ENCODE measurements at regions not wholly inside any gene's neighbourhood (a gene's known extent, or its start where the extent isn't known, plus 50 kb on each side); places are given as distances from the start of the nearest gene placed in this dataset.

DNA sequence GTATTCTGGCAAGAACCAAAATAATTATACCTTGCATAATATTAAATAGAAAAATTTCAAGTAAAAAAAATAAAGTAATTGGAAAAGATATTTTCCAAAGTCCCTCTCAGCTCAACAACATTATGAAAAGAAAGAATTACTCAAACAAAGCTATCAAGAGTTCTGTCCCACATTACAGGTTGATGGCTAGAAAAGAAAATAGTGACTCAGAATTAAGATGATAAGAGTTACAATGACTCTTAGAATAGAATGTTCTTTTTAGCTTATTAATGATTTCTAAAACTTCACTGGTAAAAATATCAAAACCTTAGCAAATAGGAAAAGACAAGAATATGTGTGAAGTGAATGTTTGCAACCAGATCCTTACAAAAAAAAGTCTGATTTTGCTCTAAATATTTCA is 312.5 kb upstream of the PDGFD start:
- no peaks in the 10 kb centered on the region for H3K4me1 ChIP-seq (ENCODE audit: insufficient read depth)
- intact Hi-C loops (cut with DNase I), result no loop called here
- no peaks in the 10 kb centered on the region for H3K9me3 ChIP-seq
- H3K27me3 ChIP-seq, result no peaks in the 10 kb centered on the region
- H3K4me3 ChIP-seq, result no peak overlapping the region
- no peak for TF ChIP-seq POLR2A (IDR thresholded peaks at IDR 0.05)
- TF ChIP-seq, protein P1, sequence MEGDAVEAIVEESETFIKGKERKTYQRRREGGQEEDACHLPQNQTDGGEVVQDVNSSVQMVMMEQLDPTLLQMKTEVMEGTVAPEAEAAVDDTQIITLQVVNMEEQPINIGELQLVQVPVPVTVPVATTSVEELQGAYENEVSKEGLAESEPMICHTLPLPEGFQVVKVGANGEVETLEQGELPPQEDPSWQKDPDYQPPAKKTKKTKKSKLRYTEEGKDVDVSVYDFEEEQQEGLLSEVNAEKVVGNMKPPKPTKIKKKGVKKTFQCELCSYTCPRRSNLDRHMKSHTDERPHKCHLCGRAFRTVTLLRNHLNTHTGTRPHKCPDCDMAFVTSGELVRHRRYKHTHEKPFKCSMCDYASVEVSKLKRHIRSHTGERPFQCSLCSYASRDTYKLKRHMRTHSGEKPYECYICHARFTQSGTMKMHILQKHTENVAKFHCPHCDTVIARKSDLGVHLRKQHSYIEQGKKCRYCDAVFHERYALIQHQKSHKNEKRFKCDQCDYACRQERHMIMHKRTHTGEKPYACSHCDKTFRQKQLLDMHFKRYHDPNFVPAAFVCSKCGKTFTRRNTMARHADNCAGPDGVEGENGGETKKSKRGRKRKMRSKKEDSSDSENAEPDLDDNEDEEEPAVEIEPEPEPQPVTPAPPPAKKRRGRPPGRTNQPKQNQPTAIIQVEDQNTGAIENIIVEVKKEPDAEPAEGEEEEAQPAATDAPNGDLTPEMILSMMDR (IDR thresholded peaks at IDR 0.05), result no peak
- no peak for TF ChIP-seq EP300 (IDR thresholded peaks at IDR 0.05)
- no peak for DNase-seq
- H3K27ac ChIP-seq, result peak overlapping the region in 1 of 2 donors; percentile 17
- no peaks in the 10 kb centered on the region for H3K36me3 ChIP-seq

DNA sequence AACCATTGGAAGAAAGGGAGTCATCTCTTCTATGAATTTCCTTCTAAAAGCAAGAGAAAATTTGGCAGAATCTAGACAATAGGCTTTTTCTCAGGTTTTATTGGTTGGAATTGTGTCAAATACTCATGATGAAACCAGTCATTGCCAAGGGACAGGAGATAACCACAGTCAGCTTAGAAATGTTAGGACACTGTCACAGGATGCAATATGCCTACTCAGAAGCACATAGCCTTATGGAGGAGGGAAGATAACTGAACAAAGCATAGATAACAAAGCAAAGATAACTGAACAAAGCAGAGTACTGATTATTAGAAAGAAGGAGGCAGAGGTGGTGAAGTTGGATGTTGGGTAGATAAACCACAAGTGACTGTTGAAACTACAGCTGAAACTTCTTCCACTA is 303.5 kb upstream of the PDGFD start:
- Histone ChIP-seq H3K9me3 (no peaks in the 10 kb centered on the region), H3K27ac (no peak overlapping the region), H3K4me3 (no peak overlapping the region), H3K36me3 (no peaks in the 10 kb centered on the region), H3K4me1 (ENCODE audit: insufficient read depth) (no peaks in the 10 kb centered on the region), H3K27me3 (no peaks in the 10 kb centered on the region)
- TF ChIP-seq POLR2A (IDR thresholded peaks at IDR 0.05), result no peak
- intact Hi-C loops (cut with DNase I), result no loop called here
- no peak for DNase-seq

DNA sequence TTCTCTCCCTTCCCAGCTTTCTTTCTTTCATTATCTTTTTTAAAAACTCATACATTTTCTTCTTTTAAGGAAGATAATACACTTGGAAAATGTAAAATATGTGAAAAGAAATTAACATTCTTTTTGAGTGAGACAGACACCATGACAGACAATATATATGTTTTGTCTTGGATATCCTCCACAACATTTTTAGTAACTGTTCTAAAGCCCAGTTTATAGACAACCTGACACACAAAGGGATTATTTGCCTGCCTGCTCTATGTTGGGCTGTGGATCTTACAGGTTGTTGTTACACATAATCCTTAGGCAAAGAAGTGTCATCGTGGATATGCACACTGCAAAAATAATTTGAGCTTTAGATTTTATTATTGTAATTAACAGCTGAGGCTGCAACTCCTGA is 301.4 kb upstream of the PDGFD start:
- Histone ChIP-seq H3K27me3 (no peaks in the 10 kb centered on the region), H3K9me3 (no peaks in the 10 kb centered on the region), H3K36me3 (no peaks in the 10 kb centered on the region), H3K4me3 (no peak overlapping the region), H3K4me1 (ENCODE audit: insufficient read depth) (no peaks in the 10 kb centered on the region), H3K27ac (no peak overlapping the region)
- intact Hi-C loops (cut with DNase I), result no loop called here
- DNase-seq, result no peak
- TF ChIP-seq, protein P1 (IDR thresholded peaks at IDR 0.05), result no peak
- no peak for TF ChIP-seq POLR2A (IDR thresholded peaks at IDR 0.05)
- no peak for TF ChIP-seq EP300 (IDR thresholded peaks at IDR 0.05)
- 48 to 62% (median 60%) methylated on average over 1 of the region's 1 CpG for WGBS, 3 donors

DNA sequence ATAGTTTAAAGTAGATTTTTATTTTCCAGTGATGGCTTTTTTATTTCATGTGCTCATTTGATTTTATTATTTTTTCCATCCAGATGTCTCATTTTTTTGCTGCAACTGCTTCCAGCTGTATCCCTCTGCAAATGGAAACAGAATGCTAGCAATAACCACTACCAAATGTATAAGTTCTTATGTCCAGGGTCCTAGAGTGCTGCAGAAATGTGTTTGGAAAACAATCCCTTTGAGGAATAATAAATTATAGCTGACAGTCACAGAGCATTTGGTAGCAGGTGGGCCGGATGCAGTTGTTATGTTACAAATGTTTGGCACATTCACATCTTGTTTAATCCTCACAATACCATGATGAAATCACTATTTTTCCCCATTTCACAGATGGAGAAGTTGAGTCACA is 300.7 kb upstream of the PDGFD start:
- WGBS, 3 donors, result 23 to 50% (median 43%) methylated on average over 1 of the region's 1 CpG
- Histone ChIP-seq H3K36me3 (no peaks in the 10 kb centered on the region), H3K4me3 (no peak overlapping the region), H3K9me3 (no peaks in the 10 kb centered on the region), H3K4me1 (ENCODE audit: insufficient read depth) (no peaks in the 10 kb centered on the region), H3K27ac (no peak overlapping the region), H3K27me3 (no peaks in the 10 kb centered on the region)
- intact Hi-C loops (cut with DNase I), result no loop called here
- TF ChIP-seq, protein P1 (IDR thresholded peaks at IDR 0.05), result no peak
- TF ChIP-seq POLR2A (IDR thresholded peaks at IDR 0.05) (no peak), EP300 (IDR thresholded peaks at IDR 0.05) (no peak)
- DNase-seq, result no peak

DNA sequence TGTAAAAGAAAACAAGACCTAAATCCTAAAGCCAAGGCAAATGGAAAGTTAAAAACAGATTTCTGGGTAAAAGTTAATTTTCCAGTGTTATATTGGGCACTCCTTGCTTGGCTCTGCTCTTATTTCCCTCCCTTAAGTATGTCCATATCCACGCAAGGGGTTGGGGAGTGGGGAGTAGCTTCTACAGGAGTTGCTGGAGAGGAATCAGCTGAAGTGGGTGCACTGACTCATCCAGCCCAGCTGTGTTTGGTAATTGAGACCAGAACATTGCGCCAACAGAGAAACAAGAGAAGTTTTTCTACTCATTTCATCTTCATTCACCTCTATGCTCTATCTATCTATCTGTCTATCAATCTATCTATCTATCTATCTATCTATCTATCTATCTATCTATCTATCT is 298.4 kb upstream of the PDGFD start:
- WGBS, 3 donors, result 36 to 47% (median 42%) methylated on average over 2 of the region's 2 CpGs
- no peak overlapping the region for H3K4me3 ChIP-seq
- intact Hi-C loops (cut with DNase I), result no loop called here
- H3K36me3 ChIP-seq, result no peaks in the 10 kb centered on the region
- DNase-seq, result peak in 3 of 5 donors; percentile 13 to 24 (median 19)
- no peaks in the 10 kb centered on the region for H3K27me3 ChIP-seq
- no peak overlapping the region for H3K27ac ChIP-seq
- no peaks in the 10 kb centered on the region for H3K9me3 ChIP-seq
- no peak for TF ChIP-seq EP300 (IDR thresholded peaks at IDR 0.05)
- TF ChIP-seq POLR2A (IDR thresholded peaks at IDR 0.05), result no peak
- TF ChIP-seq, protein P1 (IDR thresholded peaks at IDR 0.05), result no peak
- H3K4me1 ChIP-seq (ENCODE audit: insufficient read depth), result no peaks in the 10 kb centered on the region

Measured in ovary (tissue), 7 donors.